ENCODE measurements at regions not wholly inside any gene's neighbourhood (a gene's known extent, or its start where the extent isn't known, plus 50 kb on each side); places are given as distances from the start of the nearest gene placed in this dataset.

- no peak for DNase-seq (ENCODE audit: low read depth in 2 of 3, low spot score in 1 of 3)
Observed at GRCh38 chr20:22470620-22471026, 113.7 kb downstream of the FOXA2 start.

- no peak for DNase-seq (ENCODE audit: low read depth in 2 of 3, low spot score in 1 of 3)
Observed at GRCh38 chr20:22466447-22467171, 117.8 kb downstream of the FOXA2 start.

DNA sequence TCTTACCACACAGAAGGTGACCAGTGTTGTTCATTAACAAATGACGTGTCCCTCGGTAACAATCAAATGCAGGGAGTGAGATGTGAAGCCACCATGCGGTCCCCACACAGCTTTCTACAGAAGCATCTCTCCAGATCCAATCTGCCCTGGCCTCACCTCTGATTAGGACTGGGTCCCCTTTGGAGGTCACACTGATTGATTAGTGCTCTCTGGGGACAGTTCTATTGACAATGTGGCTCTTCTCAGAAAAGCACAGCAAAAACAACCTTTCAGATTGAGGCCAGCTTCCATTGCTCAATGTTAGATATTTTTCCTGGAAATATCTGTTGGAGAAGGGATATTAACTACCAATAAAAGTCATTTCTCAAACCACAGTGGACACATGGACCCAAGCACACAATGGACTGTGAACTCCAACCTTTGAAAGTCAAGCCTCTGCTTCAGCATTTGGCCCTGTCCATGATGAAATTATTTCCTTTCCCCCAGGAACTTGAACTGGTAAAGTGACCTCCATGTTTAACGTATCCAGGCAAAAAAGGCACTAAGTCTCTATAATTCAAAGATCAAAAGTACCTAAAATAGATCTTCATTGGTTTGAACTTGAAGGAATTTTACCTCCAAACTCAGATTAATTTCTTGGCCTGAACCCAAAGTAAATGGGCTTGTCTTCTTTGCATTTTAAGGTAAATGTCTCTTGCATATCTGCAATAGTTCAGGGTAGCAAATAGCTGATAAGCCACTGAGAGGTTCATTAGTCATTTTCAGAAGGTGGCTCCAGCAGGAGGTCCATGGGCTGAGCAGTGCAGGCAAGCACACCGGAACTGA lies 118.5 kb downstream of the FOXA2 start:
- no peak for DNase-seq (ENCODE audit: low read depth in 2 of 3, low spot score in 1 of 3)

DNA sequence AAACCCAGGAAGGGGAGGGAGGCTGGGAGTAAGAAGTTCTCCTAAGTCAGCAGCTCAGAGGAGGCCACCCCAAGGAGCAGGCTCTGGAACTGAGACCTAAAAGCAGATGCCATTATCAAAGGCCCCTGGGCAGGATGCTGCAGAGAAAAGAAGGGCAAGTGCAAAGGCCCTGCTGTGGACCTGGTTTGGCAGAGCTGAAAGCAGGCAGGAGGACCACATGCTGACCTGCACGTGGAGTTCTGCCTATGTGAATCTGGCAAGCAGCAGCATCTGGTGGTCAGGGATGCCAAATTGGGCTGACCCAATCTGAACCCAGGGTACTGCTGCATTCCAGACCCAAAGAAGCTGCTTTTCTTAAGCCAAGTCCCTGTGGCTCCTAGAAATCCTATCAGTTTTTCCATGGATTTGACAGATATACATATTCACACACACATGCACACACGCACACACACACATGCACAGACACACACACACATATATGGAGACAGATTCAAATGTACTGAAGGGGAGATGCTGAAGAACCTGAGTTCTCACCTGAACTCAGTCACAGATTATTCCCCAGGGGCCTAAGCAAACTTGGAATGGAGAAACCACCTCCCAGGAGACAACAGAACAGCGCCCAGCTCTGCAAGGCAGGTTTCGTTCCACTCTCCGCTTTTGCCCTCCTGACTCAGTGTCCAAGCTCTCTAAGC lies 119.9 kb downstream of the FOXA2 start:
- DNase-seq (ENCODE audit: low read depth in 2 of 3, low spot score in 1 of 3), result no peak

- no peak for DNase-seq (ENCODE audit: low read depth in 2 of 3, low spot score in 1 of 3)
Observed at GRCh38 chr20:22462975-22463914, 121.1 kb downstream of the FOXA2 start.

GRCh38 chr20:22460803-22461202 lies 123.6 kb downstream of the FOXA2 start:
- no peak for DNase-seq (ENCODE audit: low read depth in 2 of 3, low spot score in 1 of 3)

- DNase-seq (ENCODE audit: low read depth in 2 of 3, low spot score in 1 of 3), result no peak
Observed at GRCh38 chr20:22460231-22460630, 124.1 kb downstream of the FOXA2 start.

DNA sequence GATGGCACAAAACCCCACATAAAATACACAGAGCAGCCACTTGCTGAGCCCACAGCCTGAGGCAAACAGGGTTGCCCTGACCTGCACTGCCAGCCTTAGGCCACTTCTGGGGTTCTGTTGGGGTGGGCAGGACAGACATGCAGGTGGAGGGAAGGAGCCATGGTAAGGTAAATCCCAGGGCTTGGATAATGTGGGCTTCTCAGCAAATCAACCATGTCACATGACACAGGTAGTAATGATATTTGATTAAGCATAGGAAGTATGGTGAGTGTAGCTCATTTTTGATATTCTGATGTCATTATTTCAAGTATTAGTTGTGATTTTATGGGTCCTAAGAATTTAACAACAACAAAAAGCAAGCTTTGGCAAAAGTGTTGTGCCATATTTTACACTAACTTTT lies 124.6 kb downstream of the FOXA2 start:
- no peak for DNase-seq (ENCODE audit: low read depth in 2 of 3, low spot score in 1 of 3)

DNA sequence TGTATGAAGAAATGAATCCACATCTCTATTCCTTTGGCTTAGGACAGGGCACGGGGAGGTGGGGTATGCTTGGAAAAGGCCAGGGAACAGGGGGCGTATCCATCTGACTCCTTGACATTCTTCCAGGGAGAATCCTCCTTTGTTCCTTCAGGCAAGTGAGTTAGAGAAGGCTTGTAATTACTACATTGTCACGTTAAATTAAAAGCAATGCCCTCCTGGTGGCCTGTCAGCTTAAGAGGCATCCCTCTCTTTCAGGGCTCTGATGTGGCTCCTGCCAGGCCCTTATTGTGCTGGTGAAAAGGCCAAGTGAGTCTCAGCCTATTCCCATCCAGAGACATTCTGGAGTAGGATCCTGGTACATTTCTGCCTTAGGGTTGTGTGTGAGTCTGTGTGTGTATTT lies 128.3 kb downstream of the FOXA2 start:
- no peak for DNase-seq (ENCODE audit: low read depth in 2 of 3, low spot score in 1 of 3)

- DNase-seq (ENCODE audit: low read depth in 2 of 3, low spot score in 1 of 3), result no peak
Observed at GRCh38 chr20:22455259-22455658, 129.1 kb downstream of the FOXA2 start.

DNA sequence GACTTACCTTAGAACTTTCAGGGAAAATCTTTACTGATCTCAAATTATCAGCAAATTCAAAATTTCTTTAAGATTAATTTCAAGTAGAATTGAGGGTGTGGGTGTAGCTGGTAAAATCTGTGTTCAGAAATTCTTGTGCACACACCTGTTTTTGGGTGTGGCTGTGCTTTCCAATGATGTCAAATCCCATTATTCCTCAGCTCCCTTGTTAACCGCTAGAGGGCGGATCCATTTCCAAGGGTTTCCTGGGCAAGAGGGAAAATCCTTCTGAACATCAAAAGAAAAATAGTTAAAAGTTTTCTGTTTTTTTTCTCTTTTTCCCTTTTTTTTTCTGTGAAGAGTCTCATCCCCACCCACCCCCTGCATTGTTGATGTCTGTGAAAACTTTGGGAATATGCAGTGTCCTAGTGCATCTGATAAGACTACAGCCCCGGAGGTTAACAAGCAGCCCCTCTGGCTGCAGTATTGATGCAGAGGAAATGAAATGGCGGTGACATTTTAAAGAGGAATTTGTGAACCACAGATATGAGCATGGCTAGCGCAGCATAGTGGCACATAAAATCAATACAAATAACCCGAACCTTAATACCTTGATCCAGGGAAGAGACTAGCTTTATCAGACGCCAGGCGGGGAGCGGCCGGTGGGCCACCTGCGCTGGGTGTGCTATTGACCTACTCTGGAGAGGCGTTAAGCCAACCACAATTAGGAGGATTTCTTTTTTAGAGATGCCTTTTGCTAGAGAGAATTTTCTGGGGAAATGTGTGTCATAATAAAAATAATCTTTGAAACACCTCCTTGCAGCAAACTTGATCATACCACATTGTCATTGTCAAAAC lies 130.9 kb downstream of the FOXA2 start:
- no peak for DNase-seq (ENCODE audit: low read depth in 2 of 3, low spot score in 1 of 3)

- DNase-seq (ENCODE audit: low read depth in 2 of 3, low spot score in 1 of 3), result no peak
Observed at GRCh38 chr20:22452442-22453011, 131.8 kb downstream of the FOXA2 start.

- DNase-seq (ENCODE audit: low read depth in 2 of 3, low spot score in 1 of 3), result no peak
Observed at GRCh38 chr20:22450537-22450936, 133.8 kb downstream of the FOXA2 start.

GRCh38 chr20:22449188-22449973 lies 135.0 kb downstream of the FOXA2 start:
- DNase-seq (ENCODE audit: low read depth in 2 of 3, low spot score in 1 of 3), result no peak

DNA sequence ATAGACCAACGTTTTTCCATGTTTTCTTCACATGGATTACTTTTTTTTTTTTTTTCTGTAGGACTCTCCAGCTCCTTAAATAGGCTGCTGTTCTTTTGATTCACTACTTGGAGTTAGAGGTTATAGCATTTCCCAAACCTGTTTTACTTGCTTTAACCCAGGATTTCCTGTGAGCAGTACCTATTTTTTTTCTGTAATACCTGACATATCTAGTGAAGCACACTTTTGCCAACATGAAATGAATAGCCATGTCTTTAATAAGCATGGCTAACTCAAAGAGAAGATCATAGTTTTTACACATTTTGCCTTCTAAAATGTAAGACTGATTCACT lies 137.0 kb downstream of the FOXA2 start:
- DNase-seq (ENCODE audit: low read depth in 2 of 3, low spot score in 1 of 3), result no peak

DNA sequence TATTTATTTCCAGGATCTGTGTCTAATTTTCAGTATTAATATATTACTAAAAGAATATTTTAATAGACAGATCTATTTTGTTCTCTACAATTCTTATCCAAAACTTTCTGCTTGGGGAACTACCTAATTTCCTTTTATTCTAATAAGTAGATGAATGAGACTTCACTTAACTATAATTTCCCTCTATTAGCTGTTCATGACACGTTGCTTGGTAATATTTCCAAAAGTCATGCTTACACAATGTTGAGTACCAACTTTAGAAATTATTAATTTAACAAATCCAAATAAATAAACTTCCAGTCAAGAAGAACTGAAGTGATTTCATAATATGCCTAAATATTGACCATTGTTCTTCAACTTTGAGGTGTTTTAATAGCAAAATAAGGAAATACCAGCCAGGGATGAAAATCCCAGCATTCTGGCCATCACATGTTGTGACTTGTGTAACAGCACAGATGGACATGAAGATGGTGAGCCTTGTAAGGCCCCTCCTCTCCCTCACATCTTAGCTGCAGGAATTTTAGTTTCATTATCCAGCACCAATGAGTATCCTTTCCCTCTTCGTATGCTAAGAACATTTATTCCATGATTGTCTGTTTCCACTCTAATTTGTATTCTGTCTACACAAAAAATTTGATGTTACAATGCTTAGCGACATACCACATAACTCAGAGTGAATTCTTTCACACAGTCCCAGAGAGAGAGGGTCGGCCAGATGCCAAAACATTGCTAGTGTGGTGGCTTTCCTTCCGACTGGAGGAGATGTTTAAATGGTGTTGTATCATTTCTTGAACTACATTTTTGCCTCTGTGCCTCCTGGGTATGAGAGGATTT lies 137.5 kb downstream of the FOXA2 start:
- DNase-seq (ENCODE audit: low read depth in 2 of 3, low spot score in 1 of 3), result no peak

- no peak for DNase-seq (ENCODE audit: low read depth in 2 of 3, low spot score in 1 of 3)
Observed at GRCh38 chr20:22442318-22442717, 142.1 kb downstream of the FOXA2 start.

DNA sequence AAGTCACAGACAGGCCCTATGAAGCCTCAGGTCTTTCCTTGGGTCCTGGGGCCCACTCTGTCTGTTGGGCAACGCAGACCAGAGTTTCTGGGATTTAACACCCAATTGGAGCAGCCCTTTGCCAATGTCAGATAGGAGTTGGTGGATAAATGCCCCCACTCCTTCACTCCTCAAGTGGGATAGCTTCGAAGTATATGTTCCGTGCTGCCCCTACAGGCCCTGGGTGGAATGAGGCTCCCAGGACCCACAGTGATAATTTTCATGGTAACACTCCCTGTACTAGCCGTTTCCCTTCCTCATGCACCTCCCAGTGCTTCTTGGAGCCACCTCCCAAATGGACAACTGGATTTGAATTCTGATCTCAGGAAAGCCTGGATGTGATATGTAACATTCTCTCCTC lies 145.4 kb downstream of the FOXA2 start:
- DNase-seq (ENCODE audit: low read depth in 2 of 3, low spot score in 1 of 3), result no peak

All from stimulated activated CD4-positive, alpha-beta T cell treated with anti-CD3 and anti-CD28 coated beads, Interleukin-12 subunit alpha, Interleukin-12 subunit beta, amount 100 ng/mL, for 48 hours (primary cell).